HG03520 (cell line): ENCODE measurements at regions not wholly inside any gene's neighbourhood (a gene's known extent, or its start where the extent isn't known, plus 50 kb on each side); places are given as distances from the start of the nearest gene placed in this dataset.
"Not testable (repeated sequence)": the region's sequence is repeated elsewhere in the genome, so short reads cannot be mapped to it uniquely, and the experiment has no call there.

Experiments
- ATAC-seq: cut with Tn5 transposase; IDR thresholded peaks from one replicate; pipeline ENCODE4 v1.9.1; 2021; ENCODE audit warnings: mild to moderate bottlenecking, moderate library complexity; ENCODE audit not compliant: unreplicated experiment

GRCh38 chr1:148279002-148279542, 127.0 kb upstream of the NBPF11 start:
- ATAC-seq, result not testable (repeated sequence)

- not testable (repeated sequence) for ATAC-seq
Measured at GRCh38 chr1:148277865-148278279, 125.8 kb upstream of the NBPF11 start.

- ATAC-seq, result not testable (repeated sequence)
Measured at GRCh38 chr1:148267066-148267465, 115.0 kb upstream of the NBPF11 start.

GRCh38 chr1:148264374-148265276, 112.5 kb upstream of the NBPF11 start:
- ATAC-seq, result no peak

GRCh38 chr1:148263906-148264255, 111.8 kb upstream of the NBPF11 start:
- no peak for ATAC-seq

GRCh38 chr1:148263128-148263905, 111.2 kb upstream of the NBPF11 start:
- peak; percentile 65 for ATAC-seq

GRCh38 chr1:148261684-148262083, 109.6 kb upstream of the NBPF11 start:
- not testable (repeated sequence) for ATAC-seq

- not testable (repeated sequence) for ATAC-seq
Measured at GRCh38 chr1:148257886-148258285, 105.8 kb upstream of the NBPF11 start.

GRCh38 chr1:148254611-148255429, 102.7 kb upstream of the NBPF11 start:
- ATAC-seq, result not testable (repeated sequence)

GRCh38 chr1:148253808-148254207, 101.7 kb upstream of the NBPF11 start:
- not testable (repeated sequence) for ATAC-seq

GRCh38 chr1:148248798-148249197, 96.7 kb upstream of the NBPF11 start:
- ATAC-seq, result not testable (repeated sequence)

GRCh38 chr1:148246258-148246861, 94.3 kb upstream of the NBPF11 start:
- not testable (repeated sequence) for ATAC-seq

- not testable (repeated sequence) for ATAC-seq
Measured at GRCh38 chr1:148245843-148246242, 93.8 kb upstream of the NBPF11 start.

- not testable (repeated sequence) for ATAC-seq
Measured at GRCh38 chr1:148245443-148245842, 93.4 kb upstream of the NBPF11 start.

- not testable (repeated sequence) for ATAC-seq
Measured at GRCh38 chr1:148233250-148233649, 81.2 kb upstream of the NBPF11 start.

GRCh38 chr1:148228846-148229245, 76.8 kb upstream of the NBPF11 start:
- not testable (repeated sequence) for ATAC-seq

GRCh38 chr1:148222399-148223159, 70.5 kb upstream of the NBPF11 start:
- ATAC-seq, result not testable (repeated sequence)

GRCh38 chr1:148221593-148221992, 69.5 kb upstream of the NBPF11 start:
- ATAC-seq, result not testable (repeated sequence)

- ATAC-seq, result not testable (repeated sequence)
Measured at GRCh38 chr1:148219229-148219628, 67.1 kb upstream of the NBPF11 start.
